DOHH2 (cell line): ENCODE measurements at regions not wholly inside any gene's neighbourhood (a gene's known extent, or its start where the extent isn't known, plus 50 kb on each side); places are given as distances from the start of the nearest gene placed in this dataset.

ENCODE experiments used
- CTCF ChIP-seq: fragments of 200-600 bp; sonication (generic); IDR thresholded peaks from one replicate; pipeline ENCODE4 v1.5.1; 2014; ENCODE audit warnings: antibody characterized with exemption, mild to moderate bottlenecking, low read depth, low read length; ENCODE audit not compliant: poor library complexity, severe bottlenecking
- EZH2phosphoT487 ChIP-seq: fragments of 200-600 bp; sonication (generic); IDR thresholded peaks from 2 replicates; pipeline ENCODE4 v1.6.1; 2017; ENCODE audit warnings: borderline replicate concordance, mild to moderate bottlenecking, antibody characterized with exemption, low read length, moderate library complexity, mixed read lengths

- no peak for TF ChIP-seq CTCF
- no peak for TF ChIP-seq EZH2phosphoT487
These were observed 647.3 kb upstream of the GHITM start for GRCh38 chr10:83492004-83492403.
